ENCODE measurements at regions not wholly inside any gene's neighbourhood (a gene's known extent, or its start where the extent isn't known, plus 50 kb on each side); places are given as distances from the start of the nearest gene placed in this dataset.
"Not testable (repeated sequence)": the region's sequence is repeated elsewhere in the genome, so short reads cannot be mapped to it uniquely, and the experiment has no call there.

- CTCF ChIA-PET: no interaction called here
Measured at GRCh38 chr1:89436856-89437255, 73.0 kb downstream of the GBP6 start.

GRCh38 chr1:89438301-89438700, 74.4 kb downstream of the GBP6 start:
- DNase-seq (ENCODE audit: low read depth, low spot score); CTCF ChIA-PET; H3K27me3 ChIP-seq (ENCODE audit: control insufficient read depth, insufficient read depth, low read length); H3K4me3 ChIP-seq (ENCODE audit: low read depth, low read length); H3K9me3 ChIP-seq (ENCODE audit: control insufficient read depth, insufficient read depth, low read length); POLR2A ChIA-PET; H3K27ac ChIP-seq (ENCODE audit: low read depth, low read length): not testable (repeated sequence)

More at GRCh38 chr1:89436856-89437255, 73.0 kb downstream of the GBP6 start:
- TF ChIP-seq CTCF (IDR thresholded peaks at IDR 0.05; ENCODE audit: low read depth, low read length): no peak
- Histone ChIP-seq H3K4me3 (ENCODE audit: low read depth, low read length) (no peak overlapping the region), H3K27me3 (ENCODE audit: control insufficient read depth, insufficient read depth, low read length) (no peaks in the 10 kb centered on the region), H3K9me3 (ENCODE audit: control insufficient read depth, insufficient read depth, low read length) (peaks cover 4% of the 10 kb centered on the region), H3K27ac (ENCODE audit: low read depth, low read length) (no peak overlapping the region)
- DNase-seq (ENCODE audit: low read depth, low spot score): no peak
- POLR2A ChIA-PET: no interaction called here

- ChIA-PET POLR2A (no interaction called here), CTCF (no interaction called here)
Measured at GRCh38 chr1:89440911-89441310, 77.1 kb downstream of the GBP6 start.

GRCh38 chr1:89444791-89445190, 79.8 kb upstream of the LRRC8B start:
- POLR2A ChIA-PET: no interaction called here
- no peak overlapping the region for H3K4me3 ChIP-seq (ENCODE audit: low read depth, low read length)
- CTCF ChIA-PET: no interaction called here
- no peaks in the 10 kb centered on the region for H3K27me3 ChIP-seq (ENCODE audit: control insufficient read depth, insufficient read depth, low read length)
- H3K27ac ChIP-seq (ENCODE audit: low read depth, low read length): no peak overlapping the region
- H3K9me3 ChIP-seq (ENCODE audit: control insufficient read depth, insufficient read depth, low read length): no peaks in the 10 kb centered on the region
- no peak for TF ChIP-seq CTCF (IDR thresholded peaks at IDR 0.05; ENCODE audit: low read depth, low read length)
- no peak for DNase-seq (ENCODE audit: low read depth, low spot score)

More at GRCh38 chr1:89440911-89441310, 77.1 kb downstream of the GBP6 start:
- no peaks in the 10 kb centered on the region for H3K27me3 ChIP-seq (ENCODE audit: control insufficient read depth, insufficient read depth, low read length)
- peaks cover 4% of the 10 kb centered on the region for H3K9me3 ChIP-seq (ENCODE audit: control insufficient read depth, insufficient read depth, low read length)
- H3K27ac ChIP-seq (ENCODE audit: low read depth, low read length): no peak overlapping the region
- DNase-seq (ENCODE audit: low read depth, low spot score): no peak
- H3K4me3 ChIP-seq (ENCODE audit: low read depth, low read length): no peak overlapping the region
- TF ChIP-seq CTCF (IDR thresholded peaks at IDR 0.05; ENCODE audit: low read depth, low read length): no peak

GRCh38 chr1:89451011-89451410, 73.6 kb upstream of the LRRC8B start:
- H3K27ac ChIP-seq (ENCODE audit: low read depth, low read length): no peak overlapping the region
- H3K27me3 ChIP-seq (ENCODE audit: control insufficient read depth, insufficient read depth, low read length): no peaks in the 10 kb centered on the region
- POLR2A ChIA-PET: no interaction called here
- CTCF ChIA-PET: interaction anchor here (1.1 kb wide), 1 partner anchor 795 kb away, joined by 4 read pairs; no protein-coding TSS in a partner anchor
- TF ChIP-seq CTCF (IDR thresholded peaks at IDR 0.05; ENCODE audit: low read depth, low read length): no peak
- DNase-seq (ENCODE audit: low read depth, low spot score): no peak
- no peak overlapping the region for H3K4me3 ChIP-seq (ENCODE audit: low read depth, low read length)
- H3K9me3 ChIP-seq (ENCODE audit: control insufficient read depth, insufficient read depth, low read length): no peaks in the 10 kb centered on the region
